ENCODE measurements at regions not wholly inside any gene's neighbourhood (a gene's known extent, or its start where the extent isn't known, plus 50 kb on each side); places are given as distances from the start of the nearest gene placed in this dataset.

DNA sequence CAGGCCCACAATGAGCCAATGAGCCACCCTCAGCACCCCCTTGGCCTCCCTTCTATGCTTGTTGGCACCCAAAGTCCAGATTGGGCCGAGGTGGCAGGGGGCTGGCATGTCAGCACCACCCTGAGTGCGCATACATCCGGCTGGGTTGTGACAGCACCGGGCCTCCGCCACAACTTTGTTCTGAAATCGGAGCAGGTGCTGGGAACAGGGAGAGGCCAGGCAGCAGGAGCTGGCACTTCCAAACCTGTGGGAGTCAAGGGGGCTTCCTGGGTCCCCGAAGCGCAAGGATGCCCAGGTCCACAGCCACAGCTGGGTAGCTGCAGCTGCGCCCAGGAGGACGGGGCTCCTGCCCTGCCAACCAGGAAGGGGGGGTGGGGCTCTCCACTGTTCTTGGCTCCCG lies 1911.9 kb upstream of the WWC1 start:
- TF ChIP-seq, protein P1, sequence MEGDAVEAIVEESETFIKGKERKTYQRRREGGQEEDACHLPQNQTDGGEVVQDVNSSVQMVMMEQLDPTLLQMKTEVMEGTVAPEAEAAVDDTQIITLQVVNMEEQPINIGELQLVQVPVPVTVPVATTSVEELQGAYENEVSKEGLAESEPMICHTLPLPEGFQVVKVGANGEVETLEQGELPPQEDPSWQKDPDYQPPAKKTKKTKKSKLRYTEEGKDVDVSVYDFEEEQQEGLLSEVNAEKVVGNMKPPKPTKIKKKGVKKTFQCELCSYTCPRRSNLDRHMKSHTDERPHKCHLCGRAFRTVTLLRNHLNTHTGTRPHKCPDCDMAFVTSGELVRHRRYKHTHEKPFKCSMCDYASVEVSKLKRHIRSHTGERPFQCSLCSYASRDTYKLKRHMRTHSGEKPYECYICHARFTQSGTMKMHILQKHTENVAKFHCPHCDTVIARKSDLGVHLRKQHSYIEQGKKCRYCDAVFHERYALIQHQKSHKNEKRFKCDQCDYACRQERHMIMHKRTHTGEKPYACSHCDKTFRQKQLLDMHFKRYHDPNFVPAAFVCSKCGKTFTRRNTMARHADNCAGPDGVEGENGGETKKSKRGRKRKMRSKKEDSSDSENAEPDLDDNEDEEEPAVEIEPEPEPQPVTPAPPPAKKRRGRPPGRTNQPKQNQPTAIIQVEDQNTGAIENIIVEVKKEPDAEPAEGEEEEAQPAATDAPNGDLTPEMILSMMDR (IDR thresholded peaks at IDR 0.05): no peak
- no peak for TF ChIP-seq POLR2A (IDR thresholded peaks at IDR 0.05)
